Esophagus (tissue), 2 donors: ENCODE measurements at regions not wholly inside any gene's neighbourhood (a gene's known extent, or its start where the extent isn't known, plus 50 kb on each side); places are given as distances from the start of the nearest gene placed in this dataset.

Experiments used
- H3K27ac ChIP-seq, 2 donors: one replicate each; pipeline ENCODE4 v1.5.1; 2013; ENCODE audit warnings: low read depth in 2 of 2, mild to moderate bottlenecking in 2 of 2, inconsistent platforms in 1 of 2, low read length in 1 of 2, moderate library complexity in 1 of 2
- H3K27me3 ChIP-seq, 2 donors: one replicate each; pipeline ENCODE4 v1.6.1; 2013; ENCODE audit warnings: low read length in 2 of 2, control low read depth in 1 of 2, mild to moderate bottlenecking in 1 of 2; ENCODE audit not compliant: insufficient read depth in 2 of 2, control insufficient read depth in 1 of 2
- H3K36me3 ChIP-seq, 2 donors: one replicate each; pipeline ENCODE4 v1.6.1; 2013; ENCODE audit warnings: low read length in 1 of 2; ENCODE audit not compliant: control insufficient read depth in 2 of 2, insufficient read depth in 2 of 2
- H3K4me1 ChIP-seq, 2 donors: one replicate each; pipeline ENCODE4 v1.6.1; 2013; ENCODE audit warnings: low read length in 1 of 2; ENCODE audit not compliant: control insufficient read depth in 2 of 2, insufficient read depth in 2 of 2
- H3K4me3 ChIP-seq, 2 donors: one replicate each; pipeline ENCODE4 v1.5.1; 2013; ENCODE audit warnings: low read length in 2 of 2, mild to moderate bottlenecking in 2 of 2, low read depth in 1 of 2, moderate library complexity in 1 of 2
- H3K9me3 ChIP-seq, 2 donors: one replicate each; pipeline ENCODE4 v1.6.1; 2013; ENCODE audit warnings: mild to moderate bottlenecking in 2 of 2, low read depth in 1 of 2, low read length in 1 of 2, moderate library complexity in 1 of 2; ENCODE audit not compliant: control insufficient read depth in 2 of 2, insufficient read depth in 1 of 2
- WGBS, 2 donors: extraction: QIAGEN DNeasy Blood & Tissue Kit; methylation state at CpG; one replicate each; pipeline ENCODE4 v1.1.7; 2013; 5-methylcytosine and 5-hydroxymethylcytosine counted together
- donor health status: healthy with polysubstance abuse.
- donor health status: Bipolar disorder and iron deficiency.

GRCh38 chr18:11274144-11274794, 124.9 kb upstream of the PIEZO2 start:
- H3K36me3 ChIP-seq = no peaks in the 10 kb centered on the region
- 86 to 92% methylated on average over 6 of the region's 6 CpGs for WGBS, 2 donors
- peaks cover 0 to 2% of the 10 kb centered on the region in 2 donors for H3K27me3 ChIP-seq
- no peaks in the 10 kb centered on the region for H3K4me1 ChIP-seq
- no peak overlapping the region for H3K27ac ChIP-seq
- no peak overlapping the region for H3K4me3 ChIP-seq
- H3K9me3 ChIP-seq = no peaks in the 10 kb centered on the region

GRCh38 chr18:11272516-11272915, 123.1 kb upstream of the PIEZO2 start:
- Histone ChIP-seq H3K4me3 (no peak overlapping the region), H3K36me3 (no peaks in the 10 kb centered on the region), H3K27me3 (peaks cover 0 to 2% of the 10 kb centered on the region in 2 donors), H3K27ac (no peak overlapping the region), H3K9me3 (no peaks in the 10 kb centered on the region), H3K4me1 (no peaks in the 10 kb centered on the region)
- WGBS, 2 donors = 61 to 64% methylated on average over 7 of the region's 7 CpGs

DNA sequence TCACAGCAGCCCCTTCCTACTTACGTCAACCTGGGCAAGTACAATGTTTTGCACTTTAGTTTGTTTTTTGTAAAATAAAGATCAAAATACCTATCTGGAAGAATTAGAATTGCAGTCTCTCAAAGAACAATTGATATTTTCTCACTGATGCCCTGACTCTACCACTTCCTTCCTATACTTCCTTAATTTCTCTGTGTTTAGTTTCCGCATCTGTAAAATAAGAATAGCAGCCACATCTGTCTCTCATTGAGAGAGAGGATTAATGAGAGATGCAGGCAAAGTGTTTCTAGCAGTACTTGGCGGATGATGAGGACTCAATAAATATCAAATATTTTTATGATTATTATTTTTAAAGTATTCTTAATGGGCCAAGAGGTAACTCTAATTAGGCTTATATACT, 122.6 kb upstream of the PIEZO2 start:
- 44 to 53% methylated on average over 3 of the region's 3 CpGs for WGBS, 2 donors

GRCh38 chr18:11269257-11269656, 119.9 kb upstream of the PIEZO2 start:
- H3K4me3 ChIP-seq = no peak overlapping the region
- no peaks in the 10 kb centered on the region for H3K4me1 ChIP-seq
- WGBS, 2 donors = 59 to 67% methylated on average over 8 of the region's 8 CpGs
- no peak overlapping the region for H3K27ac ChIP-seq
- H3K27me3 ChIP-seq = peaks cover 0 to 2% of the 10 kb centered on the region in 2 donors
- H3K9me3 ChIP-seq = no peaks in the 10 kb centered on the region
- no peaks in the 10 kb centered on the region for H3K36me3 ChIP-seq

More for the DNA sequence above, 122.6 kb upstream of the PIEZO2 start:
- Histone ChIP-seq H3K9me3 (no peaks in the 10 kb centered on the region), H3K27me3 (peaks cover 0 to 2% of the 10 kb centered on the region in 2 donors), H3K4me3 (no peak overlapping the region), H3K36me3 (no peaks in the 10 kb centered on the region), H3K27ac (no peak overlapping the region), H3K4me1 (no peaks in the 10 kb centered on the region)

DNA sequence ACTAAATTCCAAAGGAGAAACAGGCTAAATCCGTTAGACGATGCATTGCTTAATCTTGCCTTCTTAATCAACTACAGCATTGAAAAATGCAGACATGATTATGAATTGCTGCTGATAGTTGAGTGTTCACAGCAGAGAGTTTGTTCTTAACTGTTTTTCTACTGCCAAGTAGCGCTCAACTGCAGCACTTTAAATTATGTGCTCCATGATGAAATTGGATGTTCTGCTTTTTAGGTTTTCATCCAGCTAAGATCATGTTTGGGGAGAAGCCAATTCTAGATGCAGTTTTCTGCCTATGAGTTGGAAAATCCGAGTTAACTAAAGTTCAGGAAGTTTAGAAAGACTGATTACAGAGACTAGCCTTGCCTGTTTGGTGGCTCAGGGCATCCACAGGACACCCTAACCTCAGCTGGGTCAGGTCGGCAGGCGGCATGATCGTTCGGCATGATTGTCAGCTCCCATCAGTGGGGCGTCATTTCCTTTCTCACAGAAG, 119.4 kb upstream of the PIEZO2 start:
- Histone ChIP-seq H3K27ac (no peak overlapping the region), H3K4me3 (no peak overlapping the region), H3K9me3 (no peaks in the 10 kb centered on the region), H3K4me1 (no peaks in the 10 kb centered on the region), H3K27me3 (peaks cover 0 to 2% of the 10 kb centered on the region in 2 donors), H3K36me3 (no peaks in the 10 kb centered on the region)
- 36 to 47% methylated on average over 9 of the region's 9 CpGs for WGBS, 2 donors

DNA sequence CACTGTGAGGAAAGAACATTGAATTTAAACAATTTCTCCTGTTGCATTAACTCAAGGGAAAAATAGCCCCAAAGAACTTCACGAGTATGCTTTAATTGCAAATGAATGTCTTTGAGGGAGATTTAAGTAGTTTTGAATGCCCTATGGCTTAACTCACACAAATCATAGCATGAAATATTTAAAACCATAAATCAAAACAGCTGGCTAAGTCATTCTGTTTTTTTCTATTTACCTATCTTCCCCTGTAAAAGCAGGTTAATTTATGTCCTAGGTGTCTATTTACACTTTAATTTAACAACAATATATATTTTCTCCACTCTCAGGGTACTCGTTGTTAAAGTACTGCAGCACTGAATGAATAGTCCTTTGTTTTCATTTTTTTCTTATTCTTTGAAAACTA, 118.8 kb upstream of the PIEZO2 start:
- whole genome bisulfite sequencing, 2 donors = 29 to 40% methylated on average over 2 of the region's 2 CpGs
- no peaks in the 10 kb centered on the region for H3K36me3 ChIP-seq
- no peak overlapping the region for H3K27ac ChIP-seq
- no peaks in the 10 kb centered on the region for H3K9me3 ChIP-seq
- H3K4me3 ChIP-seq = no peak overlapping the region
- H3K4me1 ChIP-seq = no peaks in the 10 kb centered on the region
- H3K27me3 ChIP-seq = peaks cover 0 to 2% of the 10 kb centered on the region in 2 donors

DNA sequence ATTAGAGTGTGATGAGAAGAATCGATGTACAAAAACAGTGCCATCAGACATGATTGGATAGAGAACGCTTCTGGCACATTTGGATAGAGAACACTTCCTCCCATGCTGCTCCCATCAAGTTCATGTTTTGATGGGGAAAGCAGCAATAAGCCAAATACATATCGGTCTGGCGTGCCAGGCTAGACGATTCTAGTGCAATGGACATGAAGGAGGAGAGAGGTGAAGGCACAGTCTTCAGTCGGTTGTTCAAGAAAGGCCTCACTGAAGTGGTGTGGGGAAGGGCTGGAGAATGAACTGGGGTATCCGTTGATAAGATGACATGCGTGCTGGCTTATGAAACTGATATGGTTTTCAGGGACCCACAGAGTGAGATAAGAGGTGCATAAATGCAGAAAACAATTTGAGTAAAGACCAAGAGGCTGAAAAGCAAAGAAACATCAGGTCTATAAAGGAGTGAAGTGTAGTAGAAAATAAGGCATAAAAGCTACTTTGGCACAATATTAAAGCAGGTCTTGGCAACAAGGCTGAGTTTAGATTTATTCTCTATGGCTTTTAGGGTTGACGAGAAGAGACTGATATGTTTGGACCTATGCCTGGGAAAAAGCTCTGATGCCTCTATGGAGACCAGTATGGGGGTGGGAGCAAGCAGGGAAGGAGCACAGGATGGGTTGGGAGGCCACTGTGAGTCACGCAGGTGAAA, 117.6 kb upstream of the PIEZO2 start:
- WGBS, 2 donors = 78 to 81% methylated on average over 10 of the region's 10 CpGs
- no peaks in the 10 kb centered on the region for H3K27me3 ChIP-seq
- no peaks in the 10 kb centered on the region for H3K9me3 ChIP-seq
- H3K4me1 ChIP-seq = no peaks in the 10 kb centered on the region
- H3K27ac ChIP-seq = no peak overlapping the region
- H3K36me3 ChIP-seq = no peaks in the 10 kb centered on the region
- H3K4me3 ChIP-seq = no peak overlapping the region

DNA sequence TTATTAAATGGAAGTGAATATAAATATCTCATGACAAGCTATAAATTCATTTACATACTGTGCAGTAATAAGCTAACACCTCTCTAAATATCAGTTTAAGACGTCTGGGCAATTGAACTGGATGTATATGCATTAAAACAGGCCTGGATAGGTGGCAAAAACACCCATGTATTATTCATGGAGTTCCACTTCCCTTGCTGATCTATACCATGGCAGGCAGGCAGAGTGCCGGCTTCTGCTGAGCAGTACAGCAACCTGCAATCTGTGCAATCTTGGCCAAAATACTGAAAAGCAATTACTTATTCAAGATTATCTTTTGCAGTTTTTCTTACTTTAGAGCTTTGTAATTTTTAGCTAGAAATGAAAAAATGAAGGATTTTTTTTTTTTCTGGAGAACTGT, 112.1 kb upstream of the PIEZO2 start:
- Histone ChIP-seq H3K27ac (no peak overlapping the region), H3K36me3 (no peaks in the 10 kb centered on the region), H3K9me3 (no peaks in the 10 kb centered on the region), H3K4me1 (no peaks in the 10 kb centered on the region), H3K4me3 (no peak overlapping the region), H3K27me3 (no peaks in the 10 kb centered on the region)
- WGBS, 2 donors = 50 to 67% methylated on average over 2 of the region's 2 CpGs

DNA sequence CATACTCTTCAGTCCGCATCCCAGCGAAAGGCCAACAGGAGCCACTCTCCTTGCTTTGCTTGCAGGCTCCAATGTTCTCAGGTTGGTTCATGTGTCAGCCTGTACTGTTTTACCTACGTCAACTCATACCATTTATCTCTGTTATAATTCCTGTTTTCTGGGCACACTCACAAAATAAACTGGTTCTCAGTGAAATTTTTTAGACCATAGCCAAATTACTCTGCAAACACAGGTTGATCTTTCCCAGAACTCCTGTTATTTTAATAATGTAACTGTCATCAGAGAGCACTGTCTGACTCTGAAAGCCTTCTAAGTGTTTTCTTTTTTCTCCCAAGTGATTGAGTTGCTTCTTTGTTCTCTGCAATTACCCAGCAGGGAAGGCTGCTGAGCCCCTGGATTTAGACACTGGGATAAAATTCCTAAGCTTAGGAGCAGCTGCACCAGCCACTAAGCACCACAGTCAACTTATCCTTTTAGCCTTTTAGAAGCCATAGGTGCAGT, 111.6 kb upstream of the PIEZO2 start:
- H3K4me1 ChIP-seq = no peaks in the 10 kb centered on the region
- no peak overlapping the region for H3K4me3 ChIP-seq
- no peaks in the 10 kb centered on the region for H3K27me3 ChIP-seq
- H3K36me3 ChIP-seq = no peaks in the 10 kb centered on the region
- no peak overlapping the region for H3K27ac ChIP-seq
- WGBS, 2 donors = 53 to 59% methylated on average over 3 of the region's 3 CpGs
- no peaks in the 10 kb centered on the region for H3K9me3 ChIP-seq
